ENCODE measurements at regions not wholly inside any gene's neighbourhood (a gene's known extent, or its start where the extent isn't known, plus 50 kb on each side); places are given as distances from the start of the nearest gene placed in this dataset.
"Not testable (repeated sequence)": the region's sequence is repeated elsewhere in the genome, so short reads cannot be mapped to it uniquely, and the experiment has no call there.

DNA sequence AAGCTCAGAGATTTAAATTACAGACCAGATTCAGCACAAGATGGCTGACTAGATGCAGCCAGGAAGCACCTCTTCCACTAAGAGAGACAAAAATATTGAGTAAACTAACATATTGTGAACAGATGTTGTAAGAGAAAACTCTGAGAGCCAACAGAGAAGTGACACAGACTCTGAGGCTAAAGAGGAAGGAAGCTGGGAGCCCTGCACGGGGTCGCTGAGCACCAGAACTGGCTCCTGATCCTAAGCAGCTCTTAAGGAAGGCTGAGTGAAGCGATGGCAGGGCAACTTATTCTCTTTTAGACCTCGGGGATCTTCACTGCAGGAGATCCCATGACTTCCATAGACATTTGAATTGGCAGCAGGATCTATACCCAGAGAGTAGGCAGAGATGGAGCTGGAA lies 578.0 kb upstream of the GRM7 start:
- H3K4me3 ChIP-seq (ENCODE audit: control insufficient read depth, low read depth, low read length): no peak overlapping the region
- no peak for DNase-seq (ENCODE audit: low read depth)
- TF ChIP-seq, protein P1, sequence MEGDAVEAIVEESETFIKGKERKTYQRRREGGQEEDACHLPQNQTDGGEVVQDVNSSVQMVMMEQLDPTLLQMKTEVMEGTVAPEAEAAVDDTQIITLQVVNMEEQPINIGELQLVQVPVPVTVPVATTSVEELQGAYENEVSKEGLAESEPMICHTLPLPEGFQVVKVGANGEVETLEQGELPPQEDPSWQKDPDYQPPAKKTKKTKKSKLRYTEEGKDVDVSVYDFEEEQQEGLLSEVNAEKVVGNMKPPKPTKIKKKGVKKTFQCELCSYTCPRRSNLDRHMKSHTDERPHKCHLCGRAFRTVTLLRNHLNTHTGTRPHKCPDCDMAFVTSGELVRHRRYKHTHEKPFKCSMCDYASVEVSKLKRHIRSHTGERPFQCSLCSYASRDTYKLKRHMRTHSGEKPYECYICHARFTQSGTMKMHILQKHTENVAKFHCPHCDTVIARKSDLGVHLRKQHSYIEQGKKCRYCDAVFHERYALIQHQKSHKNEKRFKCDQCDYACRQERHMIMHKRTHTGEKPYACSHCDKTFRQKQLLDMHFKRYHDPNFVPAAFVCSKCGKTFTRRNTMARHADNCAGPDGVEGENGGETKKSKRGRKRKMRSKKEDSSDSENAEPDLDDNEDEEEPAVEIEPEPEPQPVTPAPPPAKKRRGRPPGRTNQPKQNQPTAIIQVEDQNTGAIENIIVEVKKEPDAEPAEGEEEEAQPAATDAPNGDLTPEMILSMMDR (conservative IDR thresholded peaks at IDR 0.05; ENCODE audit: control insufficient read depth, insufficient read depth, low read depth, low read length): no peak

DNA sequence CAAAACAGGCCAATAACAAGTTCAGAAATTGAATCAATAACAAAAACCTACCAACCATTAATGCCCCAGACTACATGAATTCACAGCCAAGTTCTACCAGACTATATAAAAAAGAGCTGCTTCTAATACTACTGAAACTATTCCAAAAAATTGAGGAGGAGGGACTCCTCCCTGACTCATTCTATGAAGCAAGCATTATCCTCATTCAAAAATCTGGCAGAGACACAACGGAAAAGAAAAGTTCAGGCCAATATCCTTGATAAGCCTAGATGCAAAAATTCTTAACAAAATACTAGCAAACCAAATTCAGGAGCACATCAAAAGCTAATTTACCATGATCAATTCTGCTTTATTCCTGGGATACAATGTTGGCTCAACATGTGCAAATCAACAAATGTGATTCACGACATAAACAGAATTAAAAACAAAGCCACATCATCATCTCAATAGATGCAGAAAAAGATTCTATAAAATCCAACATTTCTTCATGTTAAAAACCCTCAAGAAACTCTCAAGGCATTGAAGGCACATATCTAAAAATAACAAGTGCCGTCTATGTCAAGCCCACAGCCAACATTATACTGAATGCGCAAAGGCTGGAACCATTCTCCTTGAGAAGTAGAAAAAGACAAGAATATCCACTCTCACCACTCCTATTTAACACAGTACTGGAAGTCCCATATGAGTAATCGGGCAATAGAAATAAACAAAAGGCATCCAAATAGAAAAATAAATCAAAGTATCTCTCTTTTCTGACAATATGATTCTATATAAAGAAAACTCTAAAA lies 573.6 kb upstream of the GRM7 start:
- H3K4me3 ChIP-seq (ENCODE audit: control insufficient read depth, low read depth, low read length): no peak overlapping the region
- no peak for DNase-seq (ENCODE audit: low read depth)
- TF ChIP-seq, protein P1 (conservative IDR thresholded peaks at IDR 0.05; ENCODE audit: control insufficient read depth, insufficient read depth, low read depth, low read length): no peak

DNA sequence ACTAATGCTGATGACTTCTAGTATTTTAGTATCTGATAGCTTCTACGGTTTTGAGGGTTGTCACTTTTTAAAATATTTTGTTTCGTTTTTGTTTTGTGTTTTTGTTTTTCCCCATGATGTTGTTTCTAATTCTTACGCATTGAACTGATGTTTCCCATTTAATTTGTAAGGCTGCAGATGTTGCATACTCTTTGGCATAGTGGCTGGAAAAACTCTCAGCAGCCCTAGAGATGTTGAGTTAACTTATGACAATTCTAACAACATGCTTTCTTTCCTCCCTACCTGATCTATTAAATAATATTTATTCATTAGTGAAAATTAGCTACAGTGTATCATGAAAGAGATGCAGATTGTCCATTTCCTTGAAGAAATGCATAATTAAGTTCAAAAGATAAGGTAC lies 559.3 kb upstream of the GRM7 start:
- no peak overlapping the region for H3K4me3 ChIP-seq (ENCODE audit: control insufficient read depth, low read depth, low read length)
- TF ChIP-seq, protein P1 (conservative IDR thresholded peaks at IDR 0.05; ENCODE audit: control insufficient read depth, insufficient read depth, low read depth, low read length): no peak
- no peak for DNase-seq (ENCODE audit: low read depth)

DNA sequence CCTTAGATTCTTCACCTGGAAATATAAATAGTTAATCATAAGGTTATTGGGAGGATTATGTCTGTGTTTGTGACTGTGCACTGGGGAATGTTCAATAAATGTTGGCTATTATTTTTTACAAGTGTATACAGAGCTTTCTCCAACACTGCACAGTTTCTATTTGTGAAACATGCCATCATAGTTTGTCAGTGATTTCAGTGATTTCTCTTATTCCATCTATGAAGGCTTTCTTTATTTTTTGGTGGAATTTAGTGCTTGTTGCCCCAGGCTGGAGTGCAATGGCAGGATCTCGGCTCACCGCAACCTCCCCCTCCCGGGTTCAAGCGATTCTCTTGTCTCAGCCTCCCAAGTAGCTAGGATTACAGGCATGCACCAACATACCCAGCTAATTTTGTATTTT lies 545.0 kb upstream of the GRM7 start:
- no peak overlapping the region for H3K4me3 ChIP-seq (ENCODE audit: control insufficient read depth, low read depth, low read length)
- DNase-seq (ENCODE audit: low read depth): no peak
- TF ChIP-seq, protein P1 (conservative IDR thresholded peaks at IDR 0.05; ENCODE audit: control insufficient read depth, insufficient read depth, low read depth, low read length): no peak

DNA sequence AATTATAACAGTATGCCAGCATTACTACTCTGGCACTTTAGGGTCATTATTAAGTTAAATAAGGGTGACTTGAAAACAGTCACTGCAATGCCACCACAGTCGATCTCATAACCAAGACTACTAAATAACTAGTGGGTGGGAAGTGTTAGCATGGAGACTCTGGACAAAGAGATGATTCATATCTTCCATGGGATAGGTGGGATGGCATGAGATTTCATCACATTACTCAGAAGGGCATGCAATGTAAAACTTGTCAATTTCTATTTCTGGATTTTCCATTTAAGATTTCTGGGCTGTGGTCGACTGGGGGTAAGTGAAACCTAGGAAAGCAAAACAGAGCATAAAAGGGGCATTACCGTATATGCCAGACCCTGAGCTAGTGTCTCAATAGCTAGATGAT lies 538.9 kb upstream of the GRM7 start:
- no peak overlapping the region for H3K4me3 ChIP-seq (ENCODE audit: control insufficient read depth, low read depth, low read length)
- TF ChIP-seq, protein P1 (conservative IDR thresholded peaks at IDR 0.05; ENCODE audit: control insufficient read depth, insufficient read depth, low read depth, low read length): no peak
- DNase-seq (ENCODE audit: low read depth): no peak

DNA sequence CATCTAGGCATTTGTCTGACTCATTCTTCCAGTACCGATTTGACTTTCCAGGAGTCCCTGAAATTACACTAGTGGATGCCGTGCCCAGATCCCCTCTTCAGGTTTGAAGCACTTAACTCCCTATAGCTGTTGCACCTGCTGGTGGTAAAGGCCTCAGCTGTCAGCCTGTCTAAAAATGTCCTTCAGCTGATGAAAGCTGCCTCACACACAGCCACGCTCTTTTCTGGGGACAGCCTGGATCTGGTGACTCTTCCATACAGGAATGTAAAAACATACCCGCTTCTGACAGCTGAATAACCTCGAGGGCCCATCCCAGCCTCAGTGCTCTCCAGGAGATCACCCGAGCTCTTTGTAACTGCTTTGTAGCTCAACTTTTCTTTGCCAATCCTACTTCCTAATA lies 534.1 kb upstream of the GRM7 start:
- TF ChIP-seq, protein P1 (conservative IDR thresholded peaks at IDR 0.05; ENCODE audit: control insufficient read depth, insufficient read depth, low read depth, low read length): no peak
- H3K4me3 ChIP-seq (ENCODE audit: control insufficient read depth, low read depth, low read length): no peak overlapping the region
- DNase-seq (ENCODE audit: low read depth): no peak

DNA sequence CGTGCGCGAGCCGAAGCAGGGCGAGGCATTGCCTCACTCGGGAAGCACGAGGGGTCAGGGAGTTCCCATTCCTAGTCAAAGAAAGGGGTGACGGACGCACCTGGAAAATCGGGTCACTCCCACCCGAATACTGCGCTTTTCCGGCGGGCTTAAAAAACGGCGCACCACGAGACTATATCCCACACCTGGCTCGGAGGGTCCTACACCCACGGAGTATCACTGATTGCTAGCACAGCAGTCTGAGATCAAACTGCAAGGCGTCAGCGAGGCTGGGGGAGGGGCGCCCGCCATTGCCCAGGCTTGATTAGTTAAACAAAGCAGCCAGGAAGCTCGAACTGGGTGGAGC lies 520.0 kb upstream of the GRM7 start:
- not testable (repeated sequence) for H3K4me3 ChIP-seq (ENCODE audit: control insufficient read depth, low read depth, low read length); DNase-seq (ENCODE audit: low read depth)
